HepG2 (cell line): ENCODE measurements at regions not wholly inside any gene's neighbourhood (a gene's known extent, or its start where the extent isn't known, plus 50 kb on each side); places are given as distances from the start of the nearest gene placed in this dataset.

Source experiments
- ATAC-seq: fragments of 200-7000 bp; cut with Tn5 transposase; 3 replicates; pipeline ENCODE4 v1.9.1; 2020; ENCODE audit warnings: mild to moderate bottlenecking, moderate library complexity
- BruUV-seq: library from RNA; stranded (reverse); fragments of 400-500 nt; replicated peaks from 2 replicates; lab custom pipeline; 2021; lab: Mats Ljungman, UMichigan
- CTCF ChIA-PET: fragments of 300-600 bp; formaldehyde crosslinking; extraction: SDS; loops from one replicate; lab custom pipeline; 2021; ENCODE audit warnings: low total read pairs, inconsistent platforms, low intra/inter-chr PET ratio; lab: Yijun Ruan, JAX
- POLR2A ChIA-PET: fragments of 350-600 bp; sonication (Branson Sonifier 250); formaldehyde crosslinking; loops from one replicate; lab custom pipeline; 2020; ENCODE audit warnings: antibody characterized with exemption, inconsistent platforms; lab: Yijun Ruan, JAX
- DNase-seq: peaks from one replicate; pipeline ENCODE4 v3.0.0-alpha.2; 2015; ENCODE audit warnings: low spot score
- FAIRE-seq: peaks from 3 replicates; lab custom pipeline; 2011; peaks lifted over from hg19 to GRCh38; lab: Jason Lieb, UNC
- H2AFZ ChIP-seq: one replicate; pipeline ENCODE4 v1.6.1; 2011; ENCODE audit warnings: low read length, inconsistent platforms
- H3K27ac ChIP-seq: fragments of 300-600 bp; 3 replicates; pipeline ENCODE4 v1.8.0; 2011; ENCODE audit warnings: mixed run types, mild to moderate bottlenecking, mixed read lengths, low read length, inconsistent platforms; ENCODE audit not compliant: insufficient read depth; ENCODE audit errors: extremely low read length
- H3K27me3 ChIP-seq, 2 experiments: fragments of 200-600 bp in 1 of 2; 2 replicates in 1 of 2; 3 replicates in 1 of 2; pipeline versions ENCODE4 v1.6.0 to v1.8.0; 2011; ENCODE audit warnings: low read length in 2 of 2, mild to moderate bottlenecking in 2 of 2, moderate library complexity in 2 of 2, inconsistent platforms in 1 of 2; ENCODE audit not compliant: insufficient read depth in 2 of 2, control insufficient read depth in 1 of 2
- H3K36me3 ChIP-seq, 2 experiments: fragments of 200-600 bp in 1 of 2; replicated peaks in 1 of 2; 2 replicates in 1 of 2; 3 replicates in 1 of 2; pipeline versions ENCODE4 v1.5.1 to v1.8.0; 2011; ENCODE audit warnings: low read length in 2 of 2, inconsistent platforms in 1 of 2; ENCODE audit not compliant: insufficient read depth in 2 of 2, control insufficient read depth in 1 of 2
- H3K4me1 ChIP-seq: 2 replicates; pipeline ENCODE4 v1.5.1; 2012; ENCODE audit warnings: low read length, inconsistent platforms; ENCODE audit not compliant: insufficient read depth
- H3K4me2 ChIP-seq: 2 replicates; pipeline ENCODE4 v1.6.0; 2011; ENCODE audit warnings: low read depth, low read length, inconsistent platforms
- H3K4me3 ChIP-seq, 3 experiments: fragments of 200-600 bp in 1 of 3; sonication (generic), shearing (Covaris generic) in 1 of 3; replicated peaks in 1 of 3; 2 replicates each; pipeline ENCODE4 v1.5.1; 2011 to 2016; ENCODE audit warnings: low read length in 3 of 3, inconsistent platforms in 2 of 3, low read depth in 2 of 3, mild to moderate bottlenecking in 2 of 3, control low read depth in 1 of 3, mixed read lengths in 1 of 3; ENCODE audit not compliant: insufficient read depth in 1 of 3
- H3K79me2 ChIP-seq: one replicate; pipeline ENCODE4 v1.6.1; 2011; ENCODE audit warnings: low read length, inconsistent platforms; ENCODE audit not compliant: insufficient read depth
- H3K9ac ChIP-seq: 2 replicates; pipeline ENCODE4 v1.6.0; 2011; ENCODE audit warnings: mild to moderate bottlenecking, low read depth, low read length, inconsistent platforms; ENCODE audit not compliant: insufficient read depth
- H3K9me3 ChIP-seq: 2 replicates; pipeline ENCODE4 v1.5.1; 2012; ENCODE audit warnings: mild to moderate bottlenecking, low read length
- H4K20me1 ChIP-seq: 2 replicates; pipeline ENCODE4 v1.6.0; 2011; ENCODE audit warnings: inconsistent platforms, mild to moderate bottlenecking, low read length, moderate library complexity; ENCODE audit not compliant: insufficient read depth
- CBX2 ChIP-seq, 2 experiments: fragments of 200-600 bp in 1 of 2; sonication (generic); formaldehyde crosslinking in 1 of 2; IDR thresholded peaks; 2 replicates each; pipeline versions ENCODE4 v1.7.0 to v1.8.1; 2018 to 2022; ENCODE audit warnings: low read depth in 2 of 2, low read length in 1 of 2, mild to moderate bottlenecking in 1 of 2, missing genetic modification reagents in 1 of 2
- GZF1 ChIP-seq: sonication (generic); formaldehyde crosslinking; IDR thresholded peaks from 2 replicates; pipeline ENCODE4 v1.5.1; 2020; ENCODE audit warnings: mild to moderate bottlenecking, missing genetic modification reagents
- HOXA3 ChIP-seq: sonication (generic); formaldehyde crosslinking; IDR thresholded peaks from 2 replicates; pipeline ENCODE4 v1.5.0; 2020; ENCODE audit warnings: missing genetic modification reagents
- NFIB ChIP-seq: sonication (generic); formaldehyde crosslinking; IDR thresholded peaks from 2 replicates; pipeline ENCODE4 v1.9.0; 2021; ENCODE audit warnings: missing genetic modification reagents, mild to moderate bottlenecking, borderline replicate concordance
- NPAS2 ChIP-seq: sonication (generic); formaldehyde crosslinking; IDR thresholded peaks from 2 replicates; pipeline ENCODE4 v1.8.0; 2022; ENCODE audit warnings: mild to moderate bottlenecking, missing genetic modification reagents, borderline replicate concordance
- SALL1 ChIP-seq: sonication (generic); formaldehyde crosslinking; IDR thresholded peaks from 2 replicates; pipeline ENCODE4 v1.8.0; 2022; ENCODE audit warnings: mild to moderate bottlenecking, missing genetic modification reagents
- SIN3A ChIP-seq: IDR thresholded peaks from 2 replicates; pipeline ENCODE4 v1.6.1; 2011; ENCODE audit warnings: low read depth, mild to moderate bottlenecking, control low read depth, low read length, borderline replicate concordance
- SIN3B ChIP-seq: fragments of 150-350 bp; IDR thresholded peaks from 2 replicates; pipeline ENCODE4 v1.6.1; 2014; ENCODE audit warnings: low read length
- SKI ChIP-seq: fragments of 450-650 bp; IDR thresholded peaks from one replicate; pipeline ENCODE4 v1.6.1; 2018; ENCODE audit warnings: mild to moderate bottlenecking; ENCODE audit not compliant: partially characterized antibody
- XRCC5 ChIP-seq: fragments of 200-400 bp; formaldehyde crosslinking; optimal IDR thresholded peaks from 2 replicates; pipeline ENCODE3; 2017; ENCODE audit warnings: mild to moderate bottlenecking, low read length
- ZFP37 ChIP-seq: sonication (generic); formaldehyde crosslinking; IDR thresholded peaks from 2 replicates; pipeline ENCODE4 v1.4.0; 2020; ENCODE audit warnings: missing genetic modification reagents, borderline replicate concordance
- ZFX ChIP-seq: sonication (generic); formaldehyde crosslinking; IDR thresholded peaks from 2 replicates; pipeline ENCODE4 v1.4.0; 2020; ENCODE audit warnings: mild to moderate bottlenecking, low read depth, missing genetic modification reagents, moderate library complexity
- ZFY ChIP-seq: sonication (generic); formaldehyde crosslinking; IDR thresholded peaks from 2 replicates; pipeline ENCODE4 v1.4.0; 2020; ENCODE audit warnings: missing genetic modification reagents
- ZNF10 ChIP-seq: sonication (generic); formaldehyde crosslinking; IDR thresholded peaks from 2 replicates; pipeline ENCODE4 v1.4.0; 2020; ENCODE audit warnings: mild to moderate bottlenecking, low read depth, missing genetic modification reagents, borderline replicate concordance
- ZNF563 ChIP-seq: sonication (generic); formaldehyde crosslinking; IDR thresholded peaks from 2 replicates; pipeline ENCODE4 v1.8.0; 2022; ENCODE audit warnings: mild to moderate bottlenecking, moderate library complexity, missing genetic modification reagents
- ZNF570 ChIP-seq: sonication (generic); formaldehyde crosslinking; IDR thresholded peaks from 2 replicates; pipeline ENCODE4 v1.4.0; 2020; ENCODE audit warnings: mild to moderate bottlenecking, missing genetic modification reagents, borderline replicate concordance
- ZNF670 ChIP-seq: sonication (generic); formaldehyde crosslinking; IDR thresholded peaks from 2 replicates; pipeline ENCODE4 v1.8.0; 2022; ENCODE audit warnings: mild to moderate bottlenecking, missing genetic modification reagents, borderline replicate concordance
- WGBS: methylation state at CpG from one replicate; pipeline ENCODE4 v1.1.6; 2017; ENCODE audit warnings: low lambda C conversion rate; 5-methylcytosine and 5-hydroxymethylcytosine counted together
- in situ Hi-C: cut with HindIII; loops from 2 replicates; pipeline ENCODE4 v1.10.0; 2017; ENCODE audit warnings: low pct_unique_long_range_greater_than_20kb; ENCODE audit not compliant: extremely low pct_ligation_motif_present
- intact Hi-C: fragments of 100-400 bp; cut with micrococcal nuclease; formaldehyde crosslinking; loops from one replicate; pipeline ENCODE4 v1.10.0; 2022; ENCODE audit not compliant: unreplicated experiment
- TF ChIP-seq, protein P1 (sequence below): sonication (generic); formaldehyde crosslinking; IDR thresholded peaks from 2 replicates; pipeline ENCODE4 v1.9.0; 2021; ENCODE audit warnings: missing genetic modification reagents, mild to moderate bottlenecking, borderline replicate concordance
- TF ChIP-seq, protein P2 (sequence below): sonication (generic); formaldehyde crosslinking; IDR thresholded peaks from 2 replicates; pipeline ENCODE4 v1.5.0; 2020; ENCODE audit warnings: mild to moderate bottlenecking, missing genetic modification reagents

DNA sequence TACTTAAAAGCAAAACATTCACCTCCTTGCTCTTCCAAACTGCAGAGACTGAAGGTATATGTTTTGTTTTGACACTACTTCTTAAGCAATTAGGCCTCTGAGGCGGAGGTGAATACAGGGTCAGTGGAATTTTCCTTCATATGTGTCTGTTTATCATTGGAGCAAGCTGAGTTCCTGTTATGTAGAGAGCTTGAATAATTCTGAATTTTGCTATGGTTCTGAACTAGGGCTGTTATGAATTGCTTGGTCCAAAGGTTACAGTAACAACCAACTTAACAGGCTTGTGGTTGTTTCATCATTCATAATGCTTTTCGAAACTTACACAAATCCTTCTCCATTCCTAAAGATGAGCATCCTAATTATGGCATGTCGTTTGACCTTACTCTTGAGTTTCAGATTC is 444.6 kb upstream of the MEF2C start:
- ATAC-seq (no peak), FAIRE-seq (no peak), DNase-seq (no peak)
- Histone ChIP-seq H2AFZ (no peak overlapping the region), H3K9me3 (no peaks in the 10 kb centered on the region), H3K36me3 (no peaks in the 10 kb centered on the region), H4K20me1 (no peaks in the 10 kb centered on the region), H3K9ac (no peak overlapping the region), H3K4me3 (no peak overlapping the region), H3K27me3 (no peaks in the 10 kb centered on the region), H3K79me2 (no peaks in the 10 kb centered on the region), H3K27ac (no peak overlapping the region), H3K4me1 (no peaks in the 10 kb centered on the region), H3K4me2 (no peak overlapping the region)
- ChIA-PET POLR2A (no interaction called here), CTCF (no interaction called here)
- TF ChIP-seq SALL1 (no peak), ZNF570 (CRISPR knock-in tag) (no peak), ZNF10 (CRISPR knock-in tag) (no peak), SIN3A (no peak), ZFY (CRISPR knock-in tag) (no peak), NFIB (CRISPR knock-in tag) (no peak), ZFP37 (CRISPR knock-in tag) (no peak), XRCC5 (no peak), ZFX (CRISPR knock-in tag) (no peak), GZF1 (CRISPR knock-in tag) (no peak), HOXA3 (CRISPR knock-in tag) (no peak), ZNF670 (CRISPR knock-in tag) (no peak), CBX2 (IDR thresholded peaks at IDR 0.05; ENCODE audit: low read depth, low read length) (no peak), CBX2 (CRISPR knock-in tag; IDR thresholded peaks at IDR 0.05; ENCODE audit: low read depth) (no peak), NPAS2 (CRISPR knock-in tag) (no peak), ZNF563 (CRISPR knock-in tag) (no peak), SKI (no peak), SIN3B (no peak)
- TF ChIP-seq, protein P1, sequence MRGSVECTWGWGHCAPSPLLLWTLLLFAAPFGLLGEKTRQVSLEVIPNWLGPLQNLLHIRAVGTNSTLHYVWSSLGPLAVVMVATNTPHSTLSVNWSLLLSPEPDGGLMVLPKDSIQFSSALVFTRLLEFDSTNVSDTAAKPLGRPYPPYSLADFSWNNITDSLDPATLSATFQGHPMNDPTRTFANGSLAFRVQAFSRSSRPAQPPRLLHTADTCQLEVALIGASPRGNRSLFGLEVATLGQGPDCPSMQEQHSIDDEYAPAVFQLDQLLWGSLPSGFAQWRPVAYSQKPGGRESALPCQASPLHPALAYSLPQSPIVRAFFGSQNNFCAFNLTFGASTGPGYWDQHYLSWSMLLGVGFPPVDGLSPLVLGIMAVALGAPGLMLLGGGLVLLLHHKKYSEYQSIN (CRISPR knock-in tag): no peak
- TF ChIP-seq, protein P2, sequence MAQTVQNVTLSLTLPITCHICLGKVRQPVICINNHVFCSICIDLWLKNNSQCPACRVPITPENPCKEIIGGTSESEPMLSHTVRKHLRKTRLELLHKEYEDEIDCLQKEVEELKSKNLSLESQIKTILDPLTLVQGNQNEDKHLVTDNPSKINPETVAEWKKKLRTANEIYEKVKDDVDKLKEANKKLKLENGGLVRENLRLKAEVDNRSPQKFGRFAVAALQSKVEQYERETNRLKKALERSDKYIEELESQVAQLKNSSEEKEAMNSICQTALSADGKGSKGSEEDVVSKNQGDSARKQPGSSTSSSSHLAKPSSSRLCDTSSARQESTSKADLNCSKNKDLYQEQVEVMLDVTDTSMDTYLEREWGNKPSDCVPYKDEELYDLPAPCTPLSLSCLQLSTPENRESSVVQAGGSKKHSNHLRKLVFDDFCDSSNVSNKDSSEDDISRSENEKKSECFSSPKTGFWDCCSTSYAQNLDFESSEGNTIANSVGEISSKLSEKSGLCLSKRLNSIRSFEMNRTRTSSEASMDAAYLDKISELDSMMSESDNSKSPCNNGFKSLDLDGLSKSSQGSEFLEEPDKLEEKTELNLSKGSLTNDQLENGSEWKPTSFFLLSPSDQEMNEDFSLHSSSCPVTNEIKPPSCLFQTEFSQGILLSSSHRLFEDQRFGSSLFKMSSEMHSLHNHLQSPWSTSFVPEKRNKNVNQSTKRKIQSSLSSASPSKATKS (CRISPR knock-in tag): no peak
- in situ Hi-C loops: no loop called here
- no TSS peak for BruUV-seq
- intact Hi-C loops: no loop called here
- 33% methylated on average over 3 of the region's 3 CpGs for WGBS
